PC-9 (cell line): ENCODE measurements at regions not wholly inside any gene's neighbourhood (a gene's known extent, or its start where the extent isn't known, plus 50 kb on each side); places are given as distances from the start of the nearest gene placed in this dataset.

Source experiments
- CTCF ChIP-seq: fragments of 200-600 bp; sonication (generic); conservative IDR thresholded peaks from 2 replicates; pipeline ENCODE4 v1.6.1; 2017; ENCODE audit warnings: mixed run types, antibody characterized with exemption, mild to moderate bottlenecking, moderate library complexity
- EZH2 ChIP-seq: fragments of 200-600 bp; sonication (generic); IDR thresholded peaks from 2 replicates; pipeline ENCODE4 v1.8.0; 2017; ENCODE audit warnings: antibody characterized with exemption, low read depth

GRCh38 chr11:45086526-45086925 lies 59.9 kb upstream of the PRDM11 start:
- no peak for TF ChIP-seq CTCF
- no peak for TF ChIP-seq EZH2
